Smooth muscle cell (in vitro differentiated cells): ENCODE measurements at regions not wholly inside any gene's neighbourhood (a gene's known extent, or its start where the extent isn't known, plus 50 kb on each side); places are given as distances from the start of the nearest gene placed in this dataset.

ENCODE experiments used
- DNase-seq: peaks from one replicate; lab custom pipeline; 2025; ENCODE audit not compliant: unreplicated experiment; lab: John Stamatoyannopoulos, UW
- H2AFZ ChIP-seq: fragments of 200-600 bp; sonication (generic); 2 replicates; pipeline ENCODE4 v1.6.0; 2016; ENCODE audit warnings: antibody characterized with exemption, low read depth, mild to moderate bottlenecking
- H3F3A ChIP-seq: fragments of 200-600 bp; sonication (generic); 2 replicates; pipeline ENCODE4 v1.6.0; 2017; ENCODE audit warnings: antibody characterized with exemption, low read depth
- H3K27ac ChIP-seq: fragments of 200-600 bp; sonication (generic); 2 replicates; pipeline ENCODE4 v1.5.1; 2016; ENCODE audit warnings: low read depth, mild to moderate bottlenecking
- H3K27me3 ChIP-seq: fragments of 200-600 bp; sonication (generic); 2 replicates; pipeline ENCODE4 v1.6.1; 2016; ENCODE audit warnings: low read depth, mild to moderate bottlenecking
- H3K36me3 ChIP-seq: fragments of 200-600 bp; sonication (generic); 2 replicates; pipeline ENCODE4 v1.5.1; 2016; ENCODE audit warnings: low read depth
- H3K4me1 ChIP-seq: fragments of 200-600 bp; sonication (generic); 2 replicates; pipeline ENCODE4 v1.5.1; 2016; ENCODE audit warnings: low read depth
- H3K4me2 ChIP-seq: fragments of 200-600 bp; sonication (generic); 2 replicates; pipeline ENCODE4 v1.6.0; 2016; ENCODE audit warnings: mild to moderate bottlenecking
- H3K4me3 ChIP-seq: fragments of 200-600 bp; sonication (generic); 2 replicates; pipeline ENCODE4 v1.5.1; 2016; ENCODE audit warnings: mild to moderate bottlenecking
- H3K79me2 ChIP-seq: fragments of 200-600 bp; sonication (generic); 2 replicates; pipeline ENCODE4 v1.6.0; 2016; ENCODE audit warnings: low read depth, mild to moderate bottlenecking
- H3K9ac ChIP-seq: fragments of 200-600 bp; sonication (generic); 2 replicates; pipeline ENCODE4 v1.6.0; 2016; ENCODE audit warnings: low read depth
- H3K9me3 ChIP-seq: fragments of 200-600 bp; sonication (generic); replicated peaks from 2 replicates; pipeline ENCODE4 v1.5.1; 2016; ENCODE audit warnings: low read depth
- H4K20me1 ChIP-seq: fragments of 200-600 bp; sonication (generic); 2 replicates; pipeline ENCODE4 v1.6.0; 2016; ENCODE audit warnings: low read depth
- CTCF ChIP-seq: fragments of 200-600 bp; sonication (generic); IDR thresholded peaks from 2 replicates; pipeline ENCODE4 v1.5.1; 2017; ENCODE audit warnings: borderline replicate concordance, mild to moderate bottlenecking, antibody characterized with exemption; ENCODE audit not compliant: insufficient read depth, poor library complexity, severe bottlenecking
- WGBS: methylation state at CpG from one replicate; pipeline ENCODE4 v1.1.7; 2016; ENCODE audit warnings: low lambda C conversion rate; 5-methylcytosine and 5-hydroxymethylcytosine counted together

- no peaks in the 10 kb centered on the region for H3K36me3 ChIP-seq
- H4K20me1 ChIP-seq = no peaks in the 10 kb centered on the region
- WGBS = 62% methylated on average over 12 of the region's 12 CpGs
- H3K9me3 ChIP-seq = no peaks in the 10 kb centered on the region
- no peak overlapping the region for H2AFZ ChIP-seq
- H3K27me3 ChIP-seq = no peaks in the 10 kb centered on the region
- peaks cover 9% of the 10 kb centered on the region for H3K4me1 ChIP-seq
- H3F3A ChIP-seq = no peaks in the 10 kb centered on the region
- peak overlapping the region; percentile 6 for H3K27ac ChIP-seq
- no peak for TF ChIP-seq CTCF
- no peak overlapping the region for H3K9ac ChIP-seq
- H3K4me3 ChIP-seq = no peak overlapping the region
- no peak for DNase-seq
- H3K4me2 ChIP-seq = no peak overlapping the region
- H3K79me2 ChIP-seq = no peaks in the 10 kb centered on the region
Observed at GRCh38 chr22:27242917-27243589, 558.5 kb downstream of the MN1 start.

GRCh38 chr22:27244328-27244727, 557.2 kb downstream of the MN1 start:
- Histone ChIP-seq H3K9me3 (no peaks in the 10 kb centered on the region), H3K36me3 (no peaks in the 10 kb centered on the region), H4K20me1 (no peaks in the 10 kb centered on the region), H3K9ac (no peak overlapping the region), H3K79me2 (no peaks in the 10 kb centered on the region), H3K4me1 (peaks cover 7% of the 10 kb centered on the region), H3K4me2 (no peak overlapping the region), H3K27me3 (no peaks in the 10 kb centered on the region), H2AFZ (no peak overlapping the region), H3K4me3 (no peak overlapping the region), H3K27ac (no peak overlapping the region), H3F3A (no peaks in the 10 kb centered on the region)
- no peak for DNase-seq
- no peak for TF ChIP-seq CTCF
- WGBS = 88% methylated on average over 3 of the region's 3 CpGs

- Histone ChIP-seq H3F3A (no peaks in the 10 kb centered on the region), H3K9ac (no peak overlapping the region), H3K4me1 (peaks cover under 1% of the 10 kb centered on the region), H3K27me3 (no peaks in the 10 kb centered on the region), H3K9me3 (no peaks in the 10 kb centered on the region), H3K36me3 (no peaks in the 10 kb centered on the region), H3K4me2 (no peak overlapping the region), H2AFZ (no peak overlapping the region), H4K20me1 (no peaks in the 10 kb centered on the region), H3K4me3 (no peak overlapping the region), H3K27ac (no peak overlapping the region), H3K79me2 (no peaks in the 10 kb centered on the region)
- 96% methylated on average over 10 of the region's 10 CpGs for WGBS
- no peak for TF ChIP-seq CTCF
- DNase-seq = no peak
Observed at GRCh38 chr22:27245056-27245455, 556.5 kb downstream of the MN1 start.

GRCh38 chr22:27246558-27246957, 555.0 kb downstream of the MN1 start:
- Histone ChIP-seq H3K79me2 (no peaks in the 10 kb centered on the region), H4K20me1 (no peaks in the 10 kb centered on the region), H3K9me3 (no peaks in the 10 kb centered on the region), H3K4me1 (no peaks in the 10 kb centered on the region), H3K36me3 (no peaks in the 10 kb centered on the region), H3K4me2 (no peak overlapping the region), H3K4me3 (no peak overlapping the region), H3K9ac (no peak overlapping the region), H2AFZ (no peak overlapping the region), H3K27me3 (no peaks in the 10 kb centered on the region), H3K27ac (no peak overlapping the region), H3F3A (no peaks in the 10 kb centered on the region)
- 93% methylated on average over 3 of the region's 3 CpGs for WGBS
- TF ChIP-seq CTCF = no peak
- DNase-seq = no peak
